ENCODE measurements at regions not wholly inside any gene's neighbourhood (a gene's known extent, or its start where the extent isn't known, plus 50 kb on each side); places are given as distances from the start of the nearest gene placed in this dataset.

DNA sequence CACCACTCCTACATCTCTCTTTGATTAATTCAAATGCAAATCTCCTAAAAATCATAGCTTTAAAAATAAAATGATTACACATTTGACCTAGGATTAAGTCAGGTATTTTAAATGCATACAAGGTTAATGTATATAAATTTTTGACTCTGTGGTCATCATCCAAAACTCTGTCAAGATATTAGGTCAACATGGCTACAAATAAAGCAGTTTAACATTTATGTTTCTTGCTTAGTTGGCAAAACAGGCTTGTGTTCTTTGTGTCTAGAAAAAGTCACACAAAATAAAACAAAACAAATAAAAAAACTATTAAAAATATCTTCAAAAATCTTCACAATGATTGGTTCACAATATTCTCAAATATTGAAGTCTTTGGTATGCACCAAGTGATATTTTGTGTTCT lies 473.2 kb downstream of the LRFN5 start:
- no peak overlapping the region for H3K4me2 ChIP-seq (ENCODE audit: insufficient read depth, low read length)
- no peak for DNase-seq

GRCh38 chr14:42078345-42078744 lies 471.7 kb downstream of the LRFN5 start:
- no peak for DNase-seq
- Histone ChIP-seq H3K4me1 (ENCODE audit: insufficient read depth, low read length) (no peaks in the 10 kb centered on the region), H4K20me1 (ENCODE audit: insufficient read depth, low read length) (no peaks in the 10 kb centered on the region), H3K36me3 (ENCODE audit: insufficient read depth, low read length) (no peaks in the 10 kb centered on the region), H3K79me2 (ENCODE audit: insufficient read depth, low read length) (no peaks in the 10 kb centered on the region), H3K9me3 (ENCODE audit: insufficient read depth, low read length, severe bottlenecking) (no peaks in the 10 kb centered on the region), H3K27ac (ENCODE audit: low read length) (no peak overlapping the region), H2AFZ (ENCODE audit: low read depth, low read length) (no peak overlapping the region), H3K4me2 (ENCODE audit: insufficient read depth, low read length) (no peak overlapping the region), H3K9ac (ENCODE audit: low read depth, low read length) (no peak overlapping the region), H3K4me3 (ENCODE audit: low read depth in 1 of 2, low read length in 2 of 2) (no peak overlapping the region), H3K27me3 (ENCODE audit: insufficient read depth, low read length, poor library complexity) (no peaks in the 10 kb centered on the region)
- ATAC-seq (ENCODE audit: insufficient read depth, low read depth), result no peak
- no peak for TF ChIP-seq EZH2 (IDR thresholded peaks at IDR 0.05; ENCODE audit: borderline replicate concordance, low read depth, low read length, severe bottlenecking)
- TF ChIP-seq, protein P1, sequence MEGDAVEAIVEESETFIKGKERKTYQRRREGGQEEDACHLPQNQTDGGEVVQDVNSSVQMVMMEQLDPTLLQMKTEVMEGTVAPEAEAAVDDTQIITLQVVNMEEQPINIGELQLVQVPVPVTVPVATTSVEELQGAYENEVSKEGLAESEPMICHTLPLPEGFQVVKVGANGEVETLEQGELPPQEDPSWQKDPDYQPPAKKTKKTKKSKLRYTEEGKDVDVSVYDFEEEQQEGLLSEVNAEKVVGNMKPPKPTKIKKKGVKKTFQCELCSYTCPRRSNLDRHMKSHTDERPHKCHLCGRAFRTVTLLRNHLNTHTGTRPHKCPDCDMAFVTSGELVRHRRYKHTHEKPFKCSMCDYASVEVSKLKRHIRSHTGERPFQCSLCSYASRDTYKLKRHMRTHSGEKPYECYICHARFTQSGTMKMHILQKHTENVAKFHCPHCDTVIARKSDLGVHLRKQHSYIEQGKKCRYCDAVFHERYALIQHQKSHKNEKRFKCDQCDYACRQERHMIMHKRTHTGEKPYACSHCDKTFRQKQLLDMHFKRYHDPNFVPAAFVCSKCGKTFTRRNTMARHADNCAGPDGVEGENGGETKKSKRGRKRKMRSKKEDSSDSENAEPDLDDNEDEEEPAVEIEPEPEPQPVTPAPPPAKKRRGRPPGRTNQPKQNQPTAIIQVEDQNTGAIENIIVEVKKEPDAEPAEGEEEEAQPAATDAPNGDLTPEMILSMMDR (IDR thresholded peaks at IDR 0.05; ENCODE audit: borderline replicate concordance, extremely low read depth, low read length, poor library complexity, severe bottlenecking), result no peak

More for the DNA sequence above, 473.2 kb downstream of the LRFN5 start:
- no peaks in the 10 kb centered on the region for H3K27me3 ChIP-seq (ENCODE audit: insufficient read depth, low read length, poor library complexity)
- ATAC-seq (ENCODE audit: insufficient read depth, low read depth), result no peak
- TF ChIP-seq, protein P1 (IDR thresholded peaks at IDR 0.05; ENCODE audit: borderline replicate concordance, extremely low read depth, low read length, poor library complexity, severe bottlenecking), result no peak
- TF ChIP-seq EZH2 (IDR thresholded peaks at IDR 0.05; ENCODE audit: borderline replicate concordance, low read depth, low read length, severe bottlenecking), result no peak
- no peaks in the 10 kb centered on the region for H3K9me3 ChIP-seq (ENCODE audit: insufficient read depth, low read length, severe bottlenecking)
- H3K27ac ChIP-seq (ENCODE audit: low read length), result no peak overlapping the region
- H3K4me3 ChIP-seq (ENCODE audit: low read depth in 1 of 2, low read length in 2 of 2), result no peak overlapping the region
- no peaks in the 10 kb centered on the region for H3K4me1 ChIP-seq (ENCODE audit: insufficient read depth, low read length)
- no peak overlapping the region for H2AFZ ChIP-seq (ENCODE audit: low read depth, low read length)
- no peaks in the 10 kb centered on the region for H4K20me1 ChIP-seq (ENCODE audit: insufficient read depth, low read length)
- H3K36me3 ChIP-seq (ENCODE audit: insufficient read depth, low read length), result no peaks in the 10 kb centered on the region
- H3K79me2 ChIP-seq (ENCODE audit: insufficient read depth, low read length), result no peaks in the 10 kb centered on the region
- H3K9ac ChIP-seq (ENCODE audit: low read depth, low read length), result no peak overlapping the region

DNA sequence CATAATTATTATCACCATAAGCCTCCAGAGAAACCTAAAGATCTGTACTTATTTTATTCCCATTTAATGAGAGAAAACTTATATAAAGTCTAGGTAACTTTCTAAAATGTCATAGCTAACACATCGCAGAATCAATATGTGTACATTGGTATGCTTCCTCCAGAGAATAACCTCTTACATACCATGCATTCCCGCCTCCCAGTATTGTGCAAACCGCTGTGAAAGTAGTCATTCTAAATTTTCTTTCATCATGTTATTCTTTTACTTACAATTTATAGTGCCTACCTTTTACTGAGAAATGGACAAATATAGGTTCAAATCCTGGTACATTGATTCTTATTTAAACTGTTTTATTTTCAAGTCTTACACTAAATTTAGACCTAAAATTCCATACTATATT lies 463.4 kb downstream of the LRFN5 start:
- Histone ChIP-seq H3K27ac (ENCODE audit: low read length) (no peak overlapping the region), H3K9me3 (ENCODE audit: insufficient read depth, low read length, severe bottlenecking) (no peaks in the 10 kb centered on the region), H3K4me2 (ENCODE audit: insufficient read depth, low read length) (no peak overlapping the region), H3K79me2 (ENCODE audit: insufficient read depth, low read length) (no peaks in the 10 kb centered on the region), H3K4me3 (ENCODE audit: low read depth in 1 of 2, low read length in 2 of 2) (no peak overlapping the region), H3K9ac (ENCODE audit: low read depth, low read length) (no peak overlapping the region), H2AFZ (ENCODE audit: low read depth, low read length) (no peak overlapping the region), H3K4me1 (ENCODE audit: insufficient read depth, low read length) (no peaks in the 10 kb centered on the region), H4K20me1 (ENCODE audit: insufficient read depth, low read length) (no peaks in the 10 kb centered on the region), H3K27me3 (ENCODE audit: insufficient read depth, low read length, poor library complexity) (no peaks in the 10 kb centered on the region), H3K36me3 (ENCODE audit: insufficient read depth, low read length) (no peaks in the 10 kb centered on the region)
- no peak for DNase-seq
- ATAC-seq (ENCODE audit: insufficient read depth, low read depth), result no peak
- TF ChIP-seq, protein P1 (IDR thresholded peaks at IDR 0.05; ENCODE audit: borderline replicate concordance, extremely low read depth, low read length, poor library complexity, severe bottlenecking), result no peak
- no peak for TF ChIP-seq EZH2 (IDR thresholded peaks at IDR 0.05; ENCODE audit: borderline replicate concordance, low read depth, low read length, severe bottlenecking)

GRCh38 chr14:42057111-42057510 lies 450.4 kb downstream of the LRFN5 start:
- Histone ChIP-seq H2AFZ (ENCODE audit: low read depth, low read length) (no peak overlapping the region), H3K9ac (ENCODE audit: low read depth, low read length) (no peak overlapping the region), H3K4me1 (ENCODE audit: insufficient read depth, low read length) (no peaks in the 10 kb centered on the region), H3K4me3 (ENCODE audit: low read depth in 1 of 2, low read length in 2 of 2) (no peak overlapping the region), H3K36me3 (ENCODE audit: insufficient read depth, low read length) (no peaks in the 10 kb centered on the region), H3K4me2 (ENCODE audit: insufficient read depth, low read length) (no peak overlapping the region), H3K9me3 (ENCODE audit: insufficient read depth, low read length, severe bottlenecking) (no peaks in the 10 kb centered on the region), H3K27ac (ENCODE audit: low read length) (no peak overlapping the region), H3K79me2 (ENCODE audit: insufficient read depth, low read length) (no peaks in the 10 kb centered on the region), H3K27me3 (ENCODE audit: insufficient read depth, low read length, poor library complexity) (no peaks in the 10 kb centered on the region), H4K20me1 (ENCODE audit: insufficient read depth, low read length) (no peaks in the 10 kb centered on the region)
- ATAC-seq (ENCODE audit: insufficient read depth, low read depth) (no peak), DNase-seq (no peak)
- TF ChIP-seq, protein P1 (IDR thresholded peaks at IDR 0.05; ENCODE audit: borderline replicate concordance, extremely low read depth, low read length, poor library complexity, severe bottlenecking), result no peak
- no peak for TF ChIP-seq EZH2 (IDR thresholded peaks at IDR 0.05; ENCODE audit: borderline replicate concordance, low read depth, low read length, severe bottlenecking)

All from DND-41 (cell line).